ENCODE measurements at regions not wholly inside any gene's neighbourhood (a gene's known extent, or its start where the extent isn't known, plus 50 kb on each side); places are given as distances from the start of the nearest gene placed in this dataset.
"Not testable (repeated sequence)": the region's sequence is repeated elsewhere in the genome, so short reads cannot be mapped to it uniquely, and the experiment has no call there.

- WGBS, 4 donors: 47 to 54% (median 53%) methylated on average over 12 to 13 of the region's 13 CpGs
- peak in 3 of 4 donors; percentile 27 to 57 (median 45) for ATAC-seq
- intact Hi-C loops (cut with DNase I); H3K27ac ChIP-seq; H3K4me3 ChIP-seq; H3K4me1 ChIP-seq; H3K27me3 ChIP-seq; H3K9me3 ChIP-seq; H3K36me3 ChIP-seq: not testable (repeated sequence)
- peak; percentile 29 to 65 (median 47) for TF ChIP-seq CTCF (IDR thresholded peaks at IDR 0.05)
- peak in 2 of 5 donors; percentile 39 to 60 for DNase-seq
Measured at GRCh38 chr15:77875066-77875721, 202.3 kb downstream of the TBC1D2B start.

GRCh38 chr15:77874063-77874462, 203.4 kb downstream of the TBC1D2B start:
- intact Hi-C loops (cut with DNase I): loop anchor here in 1 of 10 donors (5.0 kb wide), 1 partner anchor 237 kb away; no protein-coding TSS in a partner anchor
- WGBS, 4 donors: 56 to 81% (median 72%) methylated on average over 4 of the region's 4 CpGs
- no peak overlapping the region for H3K4me3 ChIP-seq
- ATAC-seq: no peak
- no peaks in the 10 kb centered on the region for H3K36me3 ChIP-seq
- DNase-seq: peak in 1 of 5 donors; percentile 9
- no peaks in the 10 kb centered on the region for H3K9me3 ChIP-seq
- no peak for TF ChIP-seq CTCF (IDR thresholded peaks at IDR 0.05)
- no peak for TF ChIP-seq POLR2A (IDR thresholded peaks at IDR 0.05)
- no peak overlapping the region for H3K27ac ChIP-seq
- peaks cover 0 to 4% (median 0%) of the 10 kb centered on the region in 12 donors for H3K4me1 ChIP-seq
- no peaks in the 10 kb centered on the region for H3K27me3 ChIP-seq

GRCh38 chr15:77872521-77873425, 204.7 kb downstream of the TBC1D2B start:
- H3K27me3 ChIP-seq, H3K27ac ChIP-seq, H3K9me3 ChIP-seq, H3K4me3 ChIP-seq, H3K36me3 ChIP-seq, H3K4me1 ChIP-seq, ATAC-seq: not testable (repeated sequence)
- 81 to 84% (median 83%) methylated on average over 17 to 18 of the region's 18 CpGs for WGBS, 4 donors
- intact Hi-C loops (cut with DNase I): loop anchor here in 1 of 10 donors (5.0 kb wide), 1 partner anchor 235 kb away; no protein-coding TSS in a partner anchor
- DNase-seq: peak in 3 of 5 donors; percentile 17 to 57 (median 21)

- Histone ChIP-seq H3K4me1 (peaks cover 0 to 4% (median 0%) of the 10 kb centered on the region in 12 donors), H3K27ac (no peak overlapping the region), H3K36me3 (no peaks in the 10 kb centered on the region), H3K9me3 (no peaks in the 10 kb centered on the region), H3K4me3 (no peak overlapping the region), H3K27me3 (no peaks in the 10 kb centered on the region)
- TF ChIP-seq POLR2A (IDR thresholded peaks at IDR 0.05): no peak
- TF ChIP-seq CTCF (IDR thresholded peaks at IDR 0.05): peak in 1 of 12 donors; percentile 4
- WGBS, 4 donors: 78 to 84% (median 82%) methylated on average over 10 to 11 of the region's 11 CpGs
- intact Hi-C loops (cut with DNase I): loop anchor here in 1 of 10 donors (5.0 kb wide), 1 partner anchor 235 kb away; no protein-coding TSS in a partner anchor
- ATAC-seq (no peak), DNase-seq (peak in 3 of 5 donors; percentile 12 to 57 (median 20))
Measured at GRCh38 chr15:77871852-77872371, 205.6 kb downstream of the TBC1D2B start.

Measured in heart left ventricle (tissue), 16 donors.